GM12878 (cell line): ENCODE measurements at regions not wholly inside any gene's neighbourhood (a gene's known extent, or its start where the extent isn't known, plus 50 kb on each side); places are given as distances from the start of the nearest gene placed in this dataset.

Experiments used
- ATAC-seq: fragments of 200-7000 bp; cut with Tn5 transposase; 3 replicates; pipeline ENCODE4 v1.9.1; 2020; ENCODE audit warnings: mild to moderate bottlenecking, moderate library complexity
- BruUV-seq: library from RNA; stranded (reverse); fragments of 400-500 nt; replicated peaks from 2 replicates; lab custom pipeline; 2021; lab: Mats Ljungman, UMichigan
- CTCF ChIA-PET: fragments of 300-600 bp; sonication (Branson Sonifier 250); formaldehyde crosslinking; extraction: SDS; loops from one replicate; lab custom pipeline; 2021; ENCODE audit warnings: inconsistent platforms; lab: Yijun Ruan, JAX
- POLR2A ChIA-PET: fragments of 350-600 bp; formaldehyde crosslinking; extraction: SDS; loops from one replicate; lab custom pipeline; 2021; ENCODE audit warnings: inconsistent platforms; lab: Charles Lee
- RAD21 ChIA-PET: fragments of 300-600 bp; sonication (Branson Sonifier 250); formaldehyde crosslinking; loops from one replicate; lab custom pipeline; 2023; ENCODE audit warnings: antibody characterized with exemption; ENCODE audit not compliant: unreplicated experiment; lab: Charles Lee
- SMC1A ChIA-PET: fragments of 300-600 bp; sonication (Branson Sonifier 250); formaldehyde crosslinking; loops from one replicate; lab custom pipeline; 2023; ENCODE audit not compliant: unreplicated experiment, uncharacterized antibody; lab: Charles Lee
- DNase-seq: peaks from one replicate; pipeline ENCODE4 v3.0.0-alpha.2; 2011; ENCODE audit warnings: low read depth, low spot score
- FAIRE-seq: peaks from 3 replicates; lab custom pipeline; 2011; peaks lifted over from hg19 to GRCh38; lab: Jason Lieb, UNC
- H2AFZ ChIP-seq: 2 replicates; pipeline ENCODE4 v1.6.0; 2011; ENCODE audit warnings: low read depth, low read length, control low read depth; ENCODE audit not compliant: control insufficient read depth
- H3K27ac ChIP-seq: 2 replicates; pipeline ENCODE4 v1.5.1; 2011; ENCODE audit warnings: control low read depth; ENCODE audit not compliant: control insufficient read depth, insufficient read depth
- H3K27me3 ChIP-seq, 2 experiments: replicated peaks in 1 of 2; 2 replicates each; pipeline versions ENCODE4 v1.6.0 to v1.6.1; 2011; ENCODE audit warnings: low read length in 1 of 2; ENCODE audit not compliant: control insufficient read depth in 2 of 2, insufficient read depth in 2 of 2
- H3K36me3 ChIP-seq, 2 experiments: 2 replicates each; pipeline ENCODE4 v1.5.1; 2011; ENCODE audit warnings: low read length in 1 of 2; ENCODE audit not compliant: control insufficient read depth in 2 of 2, insufficient read depth in 2 of 2
- H3K4me1 ChIP-seq: 2 replicates; pipeline ENCODE4 v1.6.1; 2011; ENCODE audit warnings: mild to moderate bottlenecking, low read length, moderate library complexity, mixed read lengths; ENCODE audit not compliant: control insufficient read depth, insufficient read depth
- H3K4me2 ChIP-seq: 2 replicates; pipeline ENCODE4 v1.6.0; 2011; ENCODE audit warnings: control low read depth; ENCODE audit not compliant: control insufficient read depth, insufficient read depth
- H3K4me3 ChIP-seq: fragments of 200-600 bp; sonication (generic); 2 replicates; pipeline ENCODE4 v1.5.1; 2016
- H3K79me2 ChIP-seq: 2 replicates; pipeline ENCODE4 v1.6.0; 2011; ENCODE audit warnings: low read length; ENCODE audit not compliant: control insufficient read depth, insufficient read depth
- H3K9ac ChIP-seq: 2 replicates; pipeline ENCODE4 v1.8.0; 2011; ENCODE audit warnings: low read length, control low read depth, mixed read lengths; ENCODE audit not compliant: control insufficient read depth, insufficient read depth
- H3K9me3 ChIP-seq: replicated peaks from 3 replicates; pipeline ENCODE4 v1.5.1; 2011; ENCODE audit warnings: mild to moderate bottlenecking, low read length; ENCODE audit not compliant: control insufficient read depth, insufficient read depth
- H4K20me1 ChIP-seq: 2 replicates; pipeline ENCODE4 v1.6.0; 2011; ENCODE audit not compliant: control insufficient read depth, insufficient read depth
- IRF4 ChIP-seq: IDR thresholded peaks from 2 replicates; pipeline ENCODE4 v1.6.1; 2011; ENCODE audit warnings: low read depth, low read length
- JUND ChIP-seq: IDR thresholded peaks from 2 replicates; pipeline ENCODE4 v1.6.1; 2012; ENCODE audit warnings: low read depth, mild to moderate bottlenecking, low read length, improper control_type of control experiment, moderate library complexity
- LARP7 ChIP-seq: fragments of 450-650 bp; IDR thresholded peaks from 2 replicates; pipeline ENCODE4 v1.6.1; 2017; ENCODE audit warnings: mild to moderate bottlenecking
- MAX ChIP-seq: IDR thresholded peaks from 2 replicates; pipeline ENCODE4 v1.6.1; 2012; ENCODE audit warnings: low read depth, low read length, improper control_type of control experiment
- MEF2A ChIP-seq: IDR thresholded peaks from 2 replicates; pipeline ENCODE4 v1.6.1; 2011; ENCODE audit warnings: low read depth, mild to moderate bottlenecking, low read length, moderate library complexity; ENCODE audit not compliant: insufficient read depth
- NBN ChIP-seq: fragments of 450-650 bp; IDR thresholded peaks from 2 replicates; pipeline ENCODE4 v1.6.1; 2016
- PBX3 ChIP-seq: IDR thresholded peaks from 2 replicates; pipeline ENCODE4 v1.6.1; 2011; ENCODE audit warnings: mild to moderate bottlenecking, low read depth, low read length, moderate library complexity; ENCODE audit not compliant: insufficient replicate concordance
- SP1 ChIP-seq: IDR thresholded peaks from one replicate; pipeline ENCODE4 v1.6.1; 2011; ENCODE audit warnings: low read depth, low read length
- SREBF2 ChIP-seq: IDR thresholded peaks from 2 replicates; pipeline ENCODE4 v1.6.1; 2012; ENCODE audit warnings: mild to moderate bottlenecking, low read length
- ZBED1 ChIP-seq: IDR thresholded peaks from 2 replicates; pipeline ENCODE4 v1.6.1; 2016; ENCODE audit warnings: borderline replicate concordance
- ZZZ3 ChIP-seq: IDR thresholded peaks from 2 replicates; pipeline ENCODE4 v1.6.1; 2011; ENCODE audit warnings: low read depth; ENCODE audit not compliant: control insufficient read depth, insufficient read length
- WGBS: methylation state at CpG from one replicate; pipeline ENCODE4 v1.1.6; 2016; ENCODE audit warnings: low lambda C conversion rate; ENCODE audit not compliant: insufficient replicate concordance, insufficient coverage; ENCODE audit errors: missing lambda C conversion rate; 5-methylcytosine and 5-hydroxymethylcytosine counted together
- in situ Hi-C: fragments of 300-500 bp; cut with MboI; formaldehyde crosslinking; loops from 9 replicates; pipeline ENCODE4 v1.14.3; 2018; ENCODE audit warnings: mixed read lengths
- intact Hi-C: fragments of 100-400 bp; cut with micrococcal nuclease; formaldehyde crosslinking; loops from one replicate; pipeline ENCODE4 v1.14.2; 2022; ENCODE audit not compliant: unreplicated experiment

GRCh38 chr4:123469696-123470095 is 73.1 kb downstream of the SPRY1 start:
- TF ChIP-seq MAX = no peak
- no peak for TF ChIP-seq MEF2A
- no peak for TF ChIP-seq LARP7
- TF ChIP-seq PBX3 = no peak
- in situ Hi-C loops = no loop called here
- ChIA-PET RAD21 (no interaction called here), CTCF (interaction anchor here (0.9 to 1.5 kb wide), 3 partner anchors 10 to 51 kb away, joined by 3 to 4 read pairs (median 3); no protein-coding TSS in a partner anchor), POLR2A (no interaction called here), SMC1A (interaction anchor here (1.9 kb wide), 1 partner anchor 9 kb away, joined by 5 read pairs; no protein-coding TSS in a partner anchor)
- Histone ChIP-seq H3K4me1 (no peaks in the 10 kb centered on the region), H3K79me2 (no peaks in the 10 kb centered on the region), H3K36me3 (no peaks in the 10 kb centered on the region), H3K4me3 (no peak overlapping the region), H3K4me2 (no peak overlapping the region), H3K9me3 (no peaks in the 10 kb centered on the region), H2AFZ (no peak overlapping the region), H3K9ac (no peak overlapping the region), H3K27ac (no peak overlapping the region), H4K20me1 (no peaks in the 10 kb centered on the region), H3K27me3 (peaks cover 0 to 2% of the 10 kb centered on the region in 2 experiments; a peak in 2 of 4 replicates)
- ATAC-seq (no peak), FAIRE-seq (no peak), DNase-seq (no peak)
- no TSS peak for BruUV-seq
- WGBS = 40% methylated on average over 2 of the region's 2 CpGs
- intact Hi-C loops = no loop called here

- Histone ChIP-seq H2AFZ (no peak overlapping the region), H3K27ac (no peak overlapping the region), H3K4me3 (no peak overlapping the region), H3K9ac (no peak overlapping the region), H3K4me2 (no peak overlapping the region), H3K27me3 (peaks cover 0 to 2% of the 10 kb centered on the region in 2 experiments; a peak in 2 of 4 replicates), H4K20me1 (no peaks in the 10 kb centered on the region), H3K36me3 (no peaks in the 10 kb centered on the region), H3K4me1 (no peaks in the 10 kb centered on the region), H3K9me3 (no peaks in the 10 kb centered on the region), H3K79me2 (no peaks in the 10 kb centered on the region)
- BruUV-seq = no TSS peak
- in situ Hi-C loops = no loop called here
- ATAC-seq = no peak
- intact Hi-C loops = no loop called here
- FAIRE-seq = no peak
- DNase-seq = no peak
- POLR2A ChIA-PET = no interaction called here
- TF ChIP-seq JUND (no peak), SP1 (no peak), NBN (no peak), IRF4 (no peak), SREBF2 (no peak), ZBED1 (no peak), ZZZ3 (no peak)
- CTCF ChIA-PET = interaction anchor here (1.6 kb wide), 1 partner anchor 71 kb away, joined by 4 read pairs; no protein-coding TSS in a partner anchor
- WGBS = 42% methylated on average over 2 of the region's 2 CpGs
- SMC1A ChIA-PET = interaction anchor here (0.7 to 1.9 kb wide), 2 partner anchors 8 to 70 kb away, joined by 3 to 5 read pairs; no protein-coding TSS in a partner anchor
- RAD21 ChIA-PET = no interaction called here
Measured at GRCh38 chr4:123470640-123471039, 74.0 kb downstream of the SPRY1 start.
